ENCODE measurements at regions not wholly inside any gene's neighbourhood (a gene's known extent, or its start where the extent isn't known, plus 50 kb on each side); places are given as distances from the start of the nearest gene placed in this dataset.

DNA sequence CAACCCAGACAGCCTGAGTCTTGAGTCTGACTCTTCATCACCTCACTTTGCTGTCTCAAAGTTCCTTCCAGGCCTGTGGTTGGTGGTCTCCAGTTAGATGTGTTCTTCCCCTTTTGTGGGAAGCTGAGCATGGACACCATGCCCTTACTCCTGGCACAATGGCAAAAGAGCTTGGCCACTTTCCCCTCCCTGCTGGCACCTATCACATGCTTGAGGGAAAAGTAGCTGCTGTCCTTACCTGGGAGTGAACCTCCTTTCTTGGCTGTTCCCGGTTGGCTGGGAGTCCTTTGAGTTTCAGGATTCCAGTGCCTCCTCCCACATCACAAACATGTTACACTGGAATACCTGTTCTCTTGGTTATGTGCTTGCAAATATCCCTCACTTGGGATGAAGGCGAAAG, 97.8 kb downstream of the GATA6 start:
- Histone ChIP-seq H3K27me3 (ENCODE audit: insufficient read depth) (peaks cover 34% of the 10 kb centered on the region), H3K79me2 (ENCODE audit: insufficient read depth) (no peaks in the 10 kb centered on the region), H3K9me2 (no peaks in the 10 kb centered on the region), H3F3A (replicated peaks; ENCODE audit: insufficient read depth) (no peaks in the 10 kb centered on the region), H3K36me3 (replicated peaks in 1 of 2; ENCODE audit: control insufficient read depth in 1 of 2, insufficient read depth in 2 of 2, low read length in 1 of 2) (no peaks in the 10 kb centered on the region), H3K4me2 (no peak overlapping the region), H3K9me3 (no peaks in the 10 kb centered on the region), H3K27ac (ENCODE audit: low read depth in 2 of 2, low read length in 1 of 2) (no peak overlapping the region), H4K20me1 (ENCODE audit: insufficient read depth) (no peaks in the 10 kb centered on the region), H3K4me3 (ENCODE audit: low read depth in 2 of 2, low read length in 1 of 2) (no peak overlapping the region), H2AFZ (ENCODE audit: low read depth) (no peak overlapping the region), H3K9ac (no peak overlapping the region), H3K4me1 (ENCODE audit: control insufficient read depth in 1 of 2, insufficient read depth in 2 of 2, low read depth in 1 of 2, low read length in 1 of 2) (no peaks in the 10 kb centered on the region)
- 5% methylated on average over 2 of the region's 2 CpGs for WGBS (ENCODE audit: low lambda C conversion rate)
- DNase-seq: no peak
- CTCF ChIA-PET: no interaction called here
- POLR2A ChIA-PET: no interaction called here
- no peak for TF ChIP-seq SIN3A (IDR thresholded peaks at IDR 0.05; ENCODE audit: borderline replicate concordance, low read depth, low read length)

DNA sequence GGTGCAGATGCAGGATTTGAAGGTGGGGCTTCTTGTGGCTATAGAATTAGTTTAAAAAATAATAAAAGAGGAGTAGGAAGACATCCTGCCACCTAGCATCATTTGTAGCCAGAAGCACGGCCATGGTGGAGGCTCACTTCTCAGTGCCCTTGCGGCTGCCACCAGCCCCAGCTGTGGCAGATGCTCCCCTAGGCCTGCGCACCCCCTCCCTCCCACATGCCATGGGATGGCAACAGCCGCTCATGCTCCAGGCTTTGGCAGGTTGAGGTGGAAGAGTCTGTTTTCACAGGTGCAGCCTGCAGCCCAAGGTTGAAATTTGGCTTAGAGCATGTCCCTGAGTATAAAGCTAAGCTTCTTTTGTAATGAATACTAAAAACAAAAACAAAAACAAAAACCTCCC, 96.4 kb downstream of the GATA6 start:
- TF ChIP-seq RFX5 (IDR thresholded peaks at IDR 0.05; ENCODE audit: low read length): no peak
- TF ChIP-seq, protein P1, sequence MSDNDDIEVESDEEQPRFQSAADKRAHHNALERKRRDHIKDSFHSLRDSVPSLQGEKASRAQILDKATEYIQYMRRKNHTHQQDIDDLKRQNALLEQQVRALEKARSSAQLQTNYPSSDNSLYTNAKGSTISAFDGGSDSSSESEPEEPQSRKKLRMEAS (IDR thresholded peaks at IDR 0.05; ENCODE audit: low read depth): no peak
- no peak for TF ChIP-seq ELF1 (IDR thresholded peaks at IDR 0.05)
- TF ChIP-seq, protein P2, sequence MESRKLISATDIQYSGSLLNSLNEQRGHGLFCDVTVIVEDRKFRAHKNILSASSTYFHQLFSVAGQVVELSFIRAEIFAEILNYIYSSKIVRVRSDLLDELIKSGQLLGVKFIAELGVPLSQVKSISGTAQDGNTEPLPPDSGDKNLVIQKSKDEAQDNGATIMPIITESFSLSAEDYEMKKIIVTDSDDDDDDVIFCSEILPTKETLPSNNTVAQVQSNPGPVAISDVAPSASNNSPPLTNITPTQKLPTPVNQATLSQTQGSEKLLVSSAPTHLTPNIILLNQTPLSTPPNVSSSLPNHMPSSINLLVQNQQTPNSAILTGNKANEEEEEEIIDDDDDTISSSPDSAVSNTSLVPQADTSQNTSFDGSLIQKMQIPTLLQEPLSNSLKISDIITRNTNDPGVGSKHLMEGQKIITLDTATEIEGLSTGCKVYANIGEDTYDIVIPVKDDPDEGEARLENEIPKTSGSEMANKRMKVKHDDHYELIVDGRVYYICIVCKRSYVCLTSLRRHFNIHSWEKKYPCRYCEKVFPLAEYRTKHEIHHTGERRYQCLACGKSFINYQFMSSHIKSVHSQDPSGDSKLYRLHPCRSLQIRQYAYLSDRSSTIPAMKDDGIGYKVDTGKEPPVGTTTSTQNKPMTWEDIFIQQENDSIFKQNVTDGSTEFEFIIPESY (IDR thresholded peaks at IDR 0.05; ENCODE audit: borderline replicate concordance, low read depth): no peak
- no peak for TF ChIP-seq NFIC (IDR thresholded peaks at IDR 0.05; ENCODE audit: borderline replicate concordance)
- no peak for TF ChIP-seq FOSL2 (IDR thresholded peaks at IDR 0.05; ENCODE audit: borderline replicate concordance, low read depth)
- TF ChIP-seq CHD2 (IDR thresholded peaks at IDR 0.05; ENCODE audit: low read length, partially characterized antibody): no peak
- TF ChIP-seq GATA2 (CRISPR knock-in tag; IDR thresholded peaks at IDR 0.05): no peak
- TF ChIP-seq SIN3A (IDR thresholded peaks at IDR 0.05; ENCODE audit: borderline replicate concordance, low read depth, low read length): no peak
- TF ChIP-seq, protein P3, sequence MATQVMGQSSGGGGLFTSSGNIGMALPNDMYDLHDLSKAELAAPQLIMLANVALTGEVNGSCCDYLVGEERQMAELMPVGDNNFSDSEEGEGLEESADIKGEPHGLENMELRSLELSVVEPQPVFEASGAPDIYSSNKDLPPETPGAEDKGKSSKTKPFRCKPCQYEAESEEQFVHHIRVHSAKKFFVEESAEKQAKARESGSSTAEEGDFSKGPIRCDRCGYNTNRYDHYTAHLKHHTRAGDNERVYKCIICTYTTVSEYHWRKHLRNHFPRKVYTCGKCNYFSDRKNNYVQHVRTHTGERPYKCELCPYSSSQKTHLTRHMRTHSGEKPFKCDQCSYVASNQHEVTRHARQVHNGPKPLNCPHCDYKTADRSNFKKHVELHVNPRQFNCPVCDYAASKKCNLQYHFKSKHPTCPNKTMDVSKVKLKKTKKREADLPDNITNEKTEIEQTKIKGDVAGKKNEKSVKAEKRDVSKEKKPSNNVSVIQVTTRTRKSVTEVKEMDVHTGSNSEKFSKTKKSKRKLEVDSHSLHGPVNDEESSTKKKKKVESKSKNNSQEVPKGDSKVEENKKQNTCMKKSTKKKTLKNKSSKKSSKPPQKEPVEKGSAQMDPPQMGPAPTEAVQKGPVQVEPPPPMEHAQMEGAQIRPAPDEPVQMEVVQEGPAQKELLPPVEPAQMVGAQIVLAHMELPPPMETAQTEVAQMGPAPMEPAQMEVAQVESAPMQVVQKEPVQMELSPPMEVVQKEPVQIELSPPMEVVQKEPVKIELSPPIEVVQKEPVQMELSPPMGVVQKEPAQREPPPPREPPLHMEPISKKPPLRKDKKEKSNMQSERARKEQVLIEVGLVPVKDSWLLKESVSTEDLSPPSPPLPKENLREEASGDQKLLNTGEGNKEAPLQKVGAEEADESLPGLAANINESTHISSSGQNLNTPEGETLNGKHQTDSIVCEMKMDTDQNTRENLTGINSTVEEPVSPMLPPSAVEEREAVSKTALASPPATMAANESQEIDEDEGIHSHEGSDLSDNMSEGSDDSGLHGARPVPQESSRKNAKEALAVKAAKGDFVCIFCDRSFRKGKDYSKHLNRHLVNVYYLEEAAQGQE (IDR thresholded peaks at IDR 0.05; ENCODE audit: low read depth, low read length): no peak
- TF ChIP-seq, protein P4, sequence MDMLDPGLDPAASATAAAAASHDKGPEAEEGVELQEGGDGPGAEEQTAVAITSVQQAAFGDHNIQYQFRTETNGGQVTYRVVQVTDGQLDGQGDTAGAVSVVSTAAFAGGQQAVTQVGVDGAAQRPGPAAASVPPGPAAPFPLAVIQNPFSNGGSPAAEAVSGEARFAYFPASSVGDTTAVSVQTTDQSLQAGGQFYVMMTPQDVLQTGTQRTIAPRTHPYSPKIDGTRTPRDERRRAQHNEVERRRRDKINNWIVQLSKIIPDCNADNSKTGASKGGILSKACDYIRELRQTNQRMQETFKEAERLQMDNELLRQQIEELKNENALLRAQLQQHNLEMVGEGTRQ (IDR thresholded peaks at IDR 0.05; ENCODE audit: borderline replicate concordance, low read depth, low read length): no peak
- TF ChIP-seq JUND (IDR thresholded peaks at IDR 0.05): no peak
- WGBS (ENCODE audit: low lambda C conversion rate): 5% methylated on average over 4 of the region's 4 CpGs

More for the DNA sequence above, 96.4 kb downstream of the GATA6 start:
- Histone ChIP-seq H3K9ac (no peak overlapping the region), H3K4me3 (ENCODE audit: low read depth in 2 of 2, low read length in 1 of 2) (no peak overlapping the region), H2AFZ (ENCODE audit: low read depth) (no peak overlapping the region), H3K36me3 (replicated peaks in 1 of 2; ENCODE audit: control insufficient read depth in 1 of 2, insufficient read depth in 2 of 2, low read length in 1 of 2) (no peaks in the 10 kb centered on the region), H4K20me1 (ENCODE audit: insufficient read depth) (no peaks in the 10 kb centered on the region), H3K9me3 (no peaks in the 10 kb centered on the region), H3F3A (replicated peaks; ENCODE audit: insufficient read depth) (no peaks in the 10 kb centered on the region), H3K79me2 (ENCODE audit: insufficient read depth) (no peaks in the 10 kb centered on the region), H3K27me3 (ENCODE audit: insufficient read depth) (peaks cover 34% of the 10 kb centered on the region), H3K4me1 (ENCODE audit: control insufficient read depth in 1 of 2, insufficient read depth in 2 of 2, low read depth in 1 of 2, low read length in 1 of 2) (no peaks in the 10 kb centered on the region), H3K4me2 (no peak overlapping the region), H3K27ac (ENCODE audit: low read depth in 2 of 2, low read length in 1 of 2) (no peak overlapping the region), H3K9me2 (no peaks in the 10 kb centered on the region)
- no peak for DNase-seq
- CTCF ChIA-PET: no interaction called here
- POLR2A ChIA-PET: no interaction called here

All from SK-N-SH (cell line).